Liver (tissue), 8 donors: ENCODE measurements at regions not wholly inside any gene's neighbourhood (a gene's known extent, or its start where the extent isn't known, plus 50 kb on each side); places are given as distances from the start of the nearest gene placed in this dataset.

Experiments
- DNase-seq: peaks from one replicate; pipeline ENCODE4 v3.0.0-alpha.2; 2017; ENCODE audit warnings: low spot score
- H3K27ac ChIP-seq, 2 donors: one replicate each; pipeline ENCODE4 v1.7.0; 2013; ENCODE audit warnings: inconsistent platforms in 2 of 2, low read length in 2 of 2, control low read depth in 1 of 2, low read depth in 1 of 2, mild to moderate bottlenecking in 1 of 2
- H3K27me3 ChIP-seq, 4 donors: one replicate each; pipeline versions ENCODE4 v1.6.1 to v1.7.0; 2013; ENCODE audit warnings: low read length in 3 of 4, inconsistent platforms in 1 of 4, mild to moderate bottlenecking in 1 of 4, moderate library complexity in 1 of 4; ENCODE audit not compliant: control insufficient read depth in 4 of 4, insufficient read depth in 4 of 4
- H3K36me3 ChIP-seq, 4 donors: one replicate each; pipeline versions ENCODE4 v1.6.1 to v1.7.0; 2013; ENCODE audit warnings: low read length in 3 of 4, mild to moderate bottlenecking in 3 of 4, low read depth in 1 of 4, moderate library complexity in 1 of 4; ENCODE audit not compliant: control insufficient read depth in 4 of 4, insufficient read depth in 3 of 4
- H3K4me1 ChIP-seq, 4 donors: one replicate each; pipeline versions ENCODE4 v1.6.1 to v1.7.0; 2013; ENCODE audit warnings: low read length in 3 of 4, mild to moderate bottlenecking in 3 of 4, moderate library complexity in 1 of 4; ENCODE audit not compliant: control insufficient read depth in 4 of 4, insufficient read depth in 4 of 4
- H3K4me3 ChIP-seq, 3 donors: one replicate each; pipeline versions ENCODE4 v1.6.1 to v1.7.0; 2013; ENCODE audit warnings: low read length in 3 of 3, control low read depth in 1 of 3, low read depth in 1 of 3, mild to moderate bottlenecking in 1 of 3
- H3K9ac ChIP-seq, 2 donors: one replicate each; pipeline ENCODE4 v1.7.0; 2013; ENCODE audit warnings: low read length in 2 of 2, mild to moderate bottlenecking in 2 of 2, moderate library complexity in 2 of 2, control low read depth in 1 of 2, low read depth in 1 of 2
- H3K9me3 ChIP-seq, 4 donors: one replicate each; pipeline versions ENCODE4 v1.6.1 to v1.7.0; 2013; ENCODE audit warnings: low read length in 3 of 4; ENCODE audit not compliant: control insufficient read depth in 4 of 4
- ATF3 ChIP-seq: IDR thresholded peaks from 2 replicates; pipeline ENCODE4 v1.6.1; 2016; ENCODE audit warnings: antibody characterized with exemption
- CTCF ChIP-seq: fragments of 150-350 bp; IDR thresholded peaks from 2 replicates; pipeline ENCODE4 v1.5.1; 2017; ENCODE audit warnings: improper control_type of control experiment, low read depth, low read length; ENCODE audit not compliant: missing input control
- EGR1 ChIP-seq, 2 donors: IDR thresholded peaks; 2 replicates each; pipeline ENCODE4 v1.6.1; 2016 to 2018; ENCODE audit warnings: antibody characterized with exemption in 2 of 2, low read depth in 2 of 2
- FOXA1 ChIP-seq: IDR thresholded peaks from 2 replicates; pipeline ENCODE4 v1.6.1; 2016; ENCODE audit warnings: antibody characterized with exemption
- FOXA2 ChIP-seq: IDR thresholded peaks from 2 replicates; pipeline ENCODE4 v1.6.1; 2016; ENCODE audit warnings: antibody characterized with exemption
- GABPA ChIP-seq, 2 donors: IDR thresholded peaks in 1 of 2; conservative IDR thresholded peaks in 1 of 2; 2 replicates each; pipeline ENCODE4 v1.6.1; 2016; ENCODE audit warnings: antibody characterized with exemption in 2 of 2, mild to moderate bottlenecking in 1 of 2, moderate library complexity in 1 of 2
- HNF4A ChIP-seq, 2 donors: conservative IDR thresholded peaks; 2 replicates each; pipeline ENCODE4 v1.6.1; 2016; ENCODE audit warnings: antibody characterized with exemption in 2 of 2, mild to moderate bottlenecking in 2 of 2
- HNF4G ChIP-seq: IDR thresholded peaks from 2 replicates; pipeline ENCODE4 v1.6.1; 2016; ENCODE audit warnings: antibody characterized with exemption
- JUND ChIP-seq, 2 donors: IDR thresholded peaks; 2 replicates each; pipeline ENCODE4 v1.6.1; 2016; ENCODE audit warnings: antibody characterized with exemption in 2 of 2
- MAX ChIP-seq: IDR thresholded peaks from 2 replicates; pipeline ENCODE4 v1.6.1; 2016; ENCODE audit warnings: antibody characterized with exemption
- NR2F2 ChIP-seq: IDR thresholded peaks from 2 replicates; pipeline ENCODE4 v1.6.1; 2016; ENCODE audit warnings: antibody characterized with exemption
- RAD21 ChIP-seq, 2 donors: IDR thresholded peaks; 2 replicates each; pipeline ENCODE4 v1.6.1; 2016; ENCODE audit warnings: antibody characterized with exemption in 2 of 2, mild to moderate bottlenecking in 2 of 2
- REST ChIP-seq: IDR thresholded peaks from 2 replicates; pipeline ENCODE4 v1.6.1; 2016; ENCODE audit warnings: antibody characterized with exemption, mild to moderate bottlenecking
- RXRA ChIP-seq, 2 donors: IDR thresholded peaks; 2 replicates each; pipeline ENCODE4 v1.6.1; 2017 to 2018; ENCODE audit warnings: antibody characterized with exemption in 2 of 2, mild to moderate bottlenecking in 1 of 2
- SP1 ChIP-seq: IDR thresholded peaks from 2 replicates; pipeline ENCODE4 v1.6.1; 2018; ENCODE audit warnings: antibody characterized with exemption, mild to moderate bottlenecking
- TAF1 ChIP-seq: conservative IDR thresholded peaks from 2 replicates; pipeline ENCODE4 v1.6.1; 2016; ENCODE audit warnings: antibody characterized with exemption, mild to moderate bottlenecking
- YY1 ChIP-seq: IDR thresholded peaks from 2 replicates; pipeline ENCODE4 v1.6.1; 2016; ENCODE audit warnings: antibody characterized with exemption, mild to moderate bottlenecking
- ZBTB33 ChIP-seq: IDR thresholded peaks from 2 replicates; pipeline ENCODE4 v1.6.1; 2016; ENCODE audit warnings: antibody characterized with exemption
- WGBS: extraction: QIAGEN DNeasy Blood & Tissue Kit; methylation state at CpG from one replicate; pipeline ENCODE4 v1.1.7; 2013; 5-methylcytosine and 5-hydroxymethylcytosine counted together
- donor health status: healthy.
- donor health status: healthy.
- donor health status: healthy.
- donor health status: healthy.
- donor health status: healthy.

GRCh38 chr6:15776458-15776980 is 113.7 kb upstream of the DTNBP1 start:
- TF ChIP-seq ZBTB33 (no peak), FOXA1 (no peak), CTCF (no peak), SP1 (no peak), JUND (IDR thresholded peaks at IDR 0.05) (no peak), RAD21 (IDR thresholded peaks at IDR 0.05) (no peak), NR2F2 (no peak), RXRA (IDR thresholded peaks at IDR 0.05) (no peak), GABPA (IDR thresholded peaks at IDR 0.05 in 1 of 2, conservative IDR thresholded peaks at IDR 0.05 in 1 of 2) (no peak)
- WGBS = 87% methylated on average over 2 of the region's 2 CpGs
- no peaks in the 10 kb centered on the region for H3K9me3 ChIP-seq

GRCh38 chr6:15775741-15776140 is 112.9 kb upstream of the DTNBP1 start:
- Histone ChIP-seq H3K9me3 (no peaks in the 10 kb centered on the region), H3K36me3 (no peaks in the 10 kb centered on the region), H3K27ac (no peak overlapping the region), H3K9ac (no peak overlapping the region), H3K27me3 (no peaks in the 10 kb centered on the region), H3K4me3 (no peak overlapping the region), H3K4me1 (no peaks in the 10 kb centered on the region)
- DNase-seq = no peak
- TF ChIP-seq ATF3 = no peak
- TF ChIP-seq NR2F2 = no peak
- no peak for TF ChIP-seq GABPA (IDR thresholded peaks at IDR 0.05 in 1 of 2, conservative IDR thresholded peaks at IDR 0.05 in 1 of 2)
- no peak for TF ChIP-seq RAD21 (IDR thresholded peaks at IDR 0.05)
- no peak for TF ChIP-seq JUND (IDR thresholded peaks at IDR 0.05)
- no peak for TF ChIP-seq FOXA1
- no peak for TF ChIP-seq FOXA2
- no peak for TF ChIP-seq TAF1
- TF ChIP-seq REST = no peak
- TF ChIP-seq HNF4G = no peak
- TF ChIP-seq YY1 = no peak
- no peak for TF ChIP-seq ZBTB33
- no peak for TF ChIP-seq CTCF
- no peak for TF ChIP-seq MAX
- TF ChIP-seq RXRA (IDR thresholded peaks at IDR 0.05) = no peak
- no peak for TF ChIP-seq SP1
- TF ChIP-seq EGR1 (IDR thresholded peaks at IDR 0.05; ENCODE audit: low read depth in 2 of 2) = no peak
- no peak for TF ChIP-seq HNF4A (conservative IDR thresholded peaks at IDR 0.05)
- 92% methylated on average over 5 of the region's 5 CpGs for WGBS

More at GRCh38 chr6:15776458-15776980, 113.7 kb upstream of the DTNBP1 start:
- no peak overlapping the region for H3K4me3 ChIP-seq
- no peaks in the 10 kb centered on the region for H3K27me3 ChIP-seq
- no peak overlapping the region for H3K9ac ChIP-seq
- no peak for DNase-seq
- no peaks in the 10 kb centered on the region for H3K36me3 ChIP-seq
- peaks cover 0 to 3% (median 0%) of the 10 kb centered on the region in 4 donors for H3K4me1 ChIP-seq
- H3K27ac ChIP-seq = no peak overlapping the region
